Panc1 (cell line): ENCODE measurements at regions not wholly inside any gene's neighbourhood (a gene's known extent, or its start where the extent isn't known, plus 50 kb on each side); places are given as distances from the start of the nearest gene placed in this dataset.

Experiments
- POLR2AphosphoS5 ChIP-seq: IDR thresholded peaks from 2 replicates; pipeline ENCODE4 v1.6.1; 2012; ENCODE audit warnings: mild to moderate bottlenecking, low read depth, low read length, moderate library complexity
- TCF7L2 ChIP-seq: IDR thresholded peaks from 2 replicates; pipeline ENCODE4 v1.6.1; 2011; ENCODE audit warnings: mild to moderate bottlenecking, low read depth, low read length, inconsistent platforms
- TF ChIP-seq, protein P1 (sequence below): fragments of 450-650 bp; IDR thresholded peaks from 2 replicates; pipeline ENCODE4 v1.5.1; 2017; ENCODE audit warnings: mild to moderate bottlenecking
- TF ChIP-seq, protein P2 (sequence below), 2 experiments: IDR thresholded peaks; 2 replicates each; pipeline ENCODE4 v1.6.1; 2011 to 2012; ENCODE audit warnings: low read depth in 2 of 2, control low read depth in 1 of 2, low read length in 1 of 2, mild to moderate bottlenecking in 1 of 2, moderate library complexity in 1 of 2; ENCODE audit not compliant: insufficient read depth in 1 of 2

DNA sequence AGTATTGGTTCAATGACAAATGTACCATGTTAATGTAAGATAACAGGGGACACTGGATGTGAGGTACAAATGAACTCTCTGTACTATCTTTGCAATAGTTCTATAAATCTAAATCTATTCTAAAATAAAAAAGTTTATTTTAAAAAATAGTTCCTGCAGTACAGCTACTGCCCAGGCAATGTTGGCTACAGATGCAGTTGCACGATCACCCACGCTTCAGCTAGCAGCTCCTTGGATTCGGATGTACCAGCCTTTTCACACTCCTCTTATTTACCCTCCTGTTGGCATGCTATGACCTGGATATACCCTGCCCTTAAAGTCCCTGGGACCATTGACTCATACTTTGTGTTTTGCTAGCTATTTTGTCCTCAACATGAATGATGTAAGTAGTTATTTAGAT lies 185.4 kb upstream of the SMARCA2 start:
- TF ChIP-seq, protein P1, sequence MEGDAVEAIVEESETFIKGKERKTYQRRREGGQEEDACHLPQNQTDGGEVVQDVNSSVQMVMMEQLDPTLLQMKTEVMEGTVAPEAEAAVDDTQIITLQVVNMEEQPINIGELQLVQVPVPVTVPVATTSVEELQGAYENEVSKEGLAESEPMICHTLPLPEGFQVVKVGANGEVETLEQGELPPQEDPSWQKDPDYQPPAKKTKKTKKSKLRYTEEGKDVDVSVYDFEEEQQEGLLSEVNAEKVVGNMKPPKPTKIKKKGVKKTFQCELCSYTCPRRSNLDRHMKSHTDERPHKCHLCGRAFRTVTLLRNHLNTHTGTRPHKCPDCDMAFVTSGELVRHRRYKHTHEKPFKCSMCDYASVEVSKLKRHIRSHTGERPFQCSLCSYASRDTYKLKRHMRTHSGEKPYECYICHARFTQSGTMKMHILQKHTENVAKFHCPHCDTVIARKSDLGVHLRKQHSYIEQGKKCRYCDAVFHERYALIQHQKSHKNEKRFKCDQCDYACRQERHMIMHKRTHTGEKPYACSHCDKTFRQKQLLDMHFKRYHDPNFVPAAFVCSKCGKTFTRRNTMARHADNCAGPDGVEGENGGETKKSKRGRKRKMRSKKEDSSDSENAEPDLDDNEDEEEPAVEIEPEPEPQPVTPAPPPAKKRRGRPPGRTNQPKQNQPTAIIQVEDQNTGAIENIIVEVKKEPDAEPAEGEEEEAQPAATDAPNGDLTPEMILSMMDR = no peak
- TF ChIP-seq TCF7L2 = no peak
- TF ChIP-seq POLR2AphosphoS5 = no peak
- TF ChIP-seq, protein P2, sequence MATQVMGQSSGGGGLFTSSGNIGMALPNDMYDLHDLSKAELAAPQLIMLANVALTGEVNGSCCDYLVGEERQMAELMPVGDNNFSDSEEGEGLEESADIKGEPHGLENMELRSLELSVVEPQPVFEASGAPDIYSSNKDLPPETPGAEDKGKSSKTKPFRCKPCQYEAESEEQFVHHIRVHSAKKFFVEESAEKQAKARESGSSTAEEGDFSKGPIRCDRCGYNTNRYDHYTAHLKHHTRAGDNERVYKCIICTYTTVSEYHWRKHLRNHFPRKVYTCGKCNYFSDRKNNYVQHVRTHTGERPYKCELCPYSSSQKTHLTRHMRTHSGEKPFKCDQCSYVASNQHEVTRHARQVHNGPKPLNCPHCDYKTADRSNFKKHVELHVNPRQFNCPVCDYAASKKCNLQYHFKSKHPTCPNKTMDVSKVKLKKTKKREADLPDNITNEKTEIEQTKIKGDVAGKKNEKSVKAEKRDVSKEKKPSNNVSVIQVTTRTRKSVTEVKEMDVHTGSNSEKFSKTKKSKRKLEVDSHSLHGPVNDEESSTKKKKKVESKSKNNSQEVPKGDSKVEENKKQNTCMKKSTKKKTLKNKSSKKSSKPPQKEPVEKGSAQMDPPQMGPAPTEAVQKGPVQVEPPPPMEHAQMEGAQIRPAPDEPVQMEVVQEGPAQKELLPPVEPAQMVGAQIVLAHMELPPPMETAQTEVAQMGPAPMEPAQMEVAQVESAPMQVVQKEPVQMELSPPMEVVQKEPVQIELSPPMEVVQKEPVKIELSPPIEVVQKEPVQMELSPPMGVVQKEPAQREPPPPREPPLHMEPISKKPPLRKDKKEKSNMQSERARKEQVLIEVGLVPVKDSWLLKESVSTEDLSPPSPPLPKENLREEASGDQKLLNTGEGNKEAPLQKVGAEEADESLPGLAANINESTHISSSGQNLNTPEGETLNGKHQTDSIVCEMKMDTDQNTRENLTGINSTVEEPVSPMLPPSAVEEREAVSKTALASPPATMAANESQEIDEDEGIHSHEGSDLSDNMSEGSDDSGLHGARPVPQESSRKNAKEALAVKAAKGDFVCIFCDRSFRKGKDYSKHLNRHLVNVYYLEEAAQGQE (IDR thresholded peaks at IDR 0.05; ENCODE audit: insufficient read depth in 1 of 2, low read depth in 2 of 2, low read length in 1 of 2) = no peak
